Epithelial cell of esophagus (primary cell): ENCODE measurements at regions not wholly inside any gene's neighbourhood (a gene's known extent, or its start where the extent isn't known, plus 50 kb on each side); places are given as distances from the start of the nearest gene placed in this dataset.

Experiments
- DNase-seq: peaks from one replicate; pipeline ENCODE4 v3.0.0; 2010; ENCODE audit warnings: low read depth
- H3K4me3 ChIP-seq: 2 replicates; pipeline ENCODE4 v1.5.1; 2011; ENCODE audit warnings: mild to moderate bottlenecking, low read length, control low read depth
- TF ChIP-seq, protein P1 (sequence below): IDR thresholded peaks from 2 replicates; pipeline ENCODE4 v1.5.1; 2011; ENCODE audit warnings: low read depth, mild to moderate bottlenecking, low read length, control low read depth, inconsistent platforms; ENCODE audit not compliant: insufficient read depth; ENCODE audit errors: missing control alignments

DNA sequence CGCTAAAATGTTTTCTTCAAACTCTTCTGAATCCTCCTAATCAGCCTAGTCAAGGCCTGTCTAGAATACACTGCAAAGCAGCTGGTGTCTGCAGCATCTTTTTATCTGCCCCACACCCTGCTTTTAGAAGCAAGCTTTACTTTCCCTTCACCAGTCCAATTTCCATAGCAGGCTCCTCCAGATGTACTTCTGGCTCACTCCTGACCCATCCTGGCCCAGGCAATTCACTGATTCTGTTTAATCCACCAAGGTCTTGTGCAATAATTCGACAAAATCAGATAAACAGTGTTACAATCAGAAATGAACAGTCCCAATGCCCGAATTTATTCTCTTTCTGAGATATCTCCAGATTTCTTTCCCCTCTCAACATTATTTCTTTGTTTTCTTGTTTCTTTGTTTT is 415.2 kb upstream of the SGCG start:
- DNase-seq: no peak
- H3K4me3 ChIP-seq: no peak overlapping the region
- TF ChIP-seq, protein P1, sequence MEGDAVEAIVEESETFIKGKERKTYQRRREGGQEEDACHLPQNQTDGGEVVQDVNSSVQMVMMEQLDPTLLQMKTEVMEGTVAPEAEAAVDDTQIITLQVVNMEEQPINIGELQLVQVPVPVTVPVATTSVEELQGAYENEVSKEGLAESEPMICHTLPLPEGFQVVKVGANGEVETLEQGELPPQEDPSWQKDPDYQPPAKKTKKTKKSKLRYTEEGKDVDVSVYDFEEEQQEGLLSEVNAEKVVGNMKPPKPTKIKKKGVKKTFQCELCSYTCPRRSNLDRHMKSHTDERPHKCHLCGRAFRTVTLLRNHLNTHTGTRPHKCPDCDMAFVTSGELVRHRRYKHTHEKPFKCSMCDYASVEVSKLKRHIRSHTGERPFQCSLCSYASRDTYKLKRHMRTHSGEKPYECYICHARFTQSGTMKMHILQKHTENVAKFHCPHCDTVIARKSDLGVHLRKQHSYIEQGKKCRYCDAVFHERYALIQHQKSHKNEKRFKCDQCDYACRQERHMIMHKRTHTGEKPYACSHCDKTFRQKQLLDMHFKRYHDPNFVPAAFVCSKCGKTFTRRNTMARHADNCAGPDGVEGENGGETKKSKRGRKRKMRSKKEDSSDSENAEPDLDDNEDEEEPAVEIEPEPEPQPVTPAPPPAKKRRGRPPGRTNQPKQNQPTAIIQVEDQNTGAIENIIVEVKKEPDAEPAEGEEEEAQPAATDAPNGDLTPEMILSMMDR: no peak

DNA sequence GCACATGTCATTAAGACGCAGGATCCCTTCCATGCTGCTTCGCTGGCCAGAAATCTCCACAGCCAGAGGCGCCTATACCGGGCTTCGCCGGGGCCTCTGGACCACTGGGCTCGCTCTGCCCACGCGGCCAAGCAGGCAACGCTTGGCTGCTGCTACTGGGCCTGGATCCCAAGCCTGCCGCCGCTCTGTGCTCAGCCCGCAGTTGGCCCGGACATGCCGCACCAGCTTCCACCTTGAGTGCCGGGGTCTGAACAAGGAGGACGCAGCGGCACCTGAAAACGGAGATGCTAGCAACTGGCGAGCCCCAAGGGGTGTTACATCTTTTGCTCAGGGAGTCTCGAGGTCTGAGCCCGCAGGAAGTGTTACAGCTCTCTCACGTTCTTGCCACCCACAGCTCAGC is 409.9 kb upstream of the SGCG start:
- H3K4me3 ChIP-seq: no peak overlapping the region
- TF ChIP-seq, protein P1: no peak
- DNase-seq: no peak

DNA sequence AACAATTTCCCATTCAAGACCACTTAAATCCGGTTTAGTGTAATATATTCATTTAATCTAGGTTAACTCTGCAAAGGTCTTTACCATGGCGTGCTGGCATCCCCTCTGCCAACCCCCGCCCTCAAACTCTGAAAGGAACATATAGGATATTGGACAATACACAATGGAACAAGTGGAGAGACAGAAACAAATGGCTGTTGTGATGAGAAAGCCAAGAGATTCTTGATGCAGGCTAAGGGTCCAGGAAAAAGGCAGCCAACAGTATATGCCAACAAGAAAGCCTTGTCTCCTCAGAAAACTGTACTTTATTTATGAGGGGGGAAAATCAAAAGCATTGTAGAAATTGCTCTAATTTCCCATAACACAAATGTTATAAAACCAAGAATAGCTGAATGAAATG is 407.3 kb upstream of the SGCG start:
- TF ChIP-seq, protein P1: no peak
- DNase-seq: no peak
- H3K4me3 ChIP-seq: no peak overlapping the region

DNA sequence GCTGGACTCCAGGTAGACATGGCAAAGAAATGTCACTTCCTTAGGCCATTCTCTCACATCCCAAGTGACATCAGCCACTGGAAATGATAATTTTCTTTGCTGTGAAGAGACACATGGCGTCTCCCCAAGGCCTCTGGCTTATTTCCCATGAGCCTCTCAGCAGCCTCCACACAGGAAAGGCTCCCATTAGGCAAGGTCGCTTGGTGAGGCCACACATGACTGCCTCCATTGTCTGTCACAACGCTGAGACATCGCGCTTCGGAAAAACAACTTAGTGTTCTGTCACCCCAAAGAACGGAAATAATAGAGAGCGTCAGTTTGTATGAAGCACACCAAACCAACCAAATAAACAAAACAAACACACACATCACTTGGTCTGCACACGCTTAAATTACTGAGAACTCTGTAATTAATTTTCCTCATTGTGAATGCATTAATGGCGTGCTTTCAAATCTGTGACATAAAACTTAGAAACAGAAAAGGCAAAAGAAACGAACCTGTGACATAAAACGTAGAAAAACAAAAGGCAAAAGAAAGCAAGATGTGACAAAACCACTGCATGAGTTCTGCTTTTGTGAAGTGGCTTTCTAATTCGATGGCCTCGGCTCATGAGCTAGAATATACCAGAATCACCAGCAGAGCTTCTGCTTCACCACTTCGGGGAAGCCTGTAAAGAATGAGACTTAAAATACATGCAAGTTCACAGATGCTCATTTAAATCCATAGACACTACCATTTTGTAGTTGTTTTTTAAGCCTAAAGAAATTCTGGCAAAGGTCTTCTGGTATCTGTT is 404.2 kb upstream of the SGCG start:
- TF ChIP-seq, protein P1: no peak
- DNase-seq: no peak
- no peak overlapping the region for H3K4me3 ChIP-seq

DNA sequence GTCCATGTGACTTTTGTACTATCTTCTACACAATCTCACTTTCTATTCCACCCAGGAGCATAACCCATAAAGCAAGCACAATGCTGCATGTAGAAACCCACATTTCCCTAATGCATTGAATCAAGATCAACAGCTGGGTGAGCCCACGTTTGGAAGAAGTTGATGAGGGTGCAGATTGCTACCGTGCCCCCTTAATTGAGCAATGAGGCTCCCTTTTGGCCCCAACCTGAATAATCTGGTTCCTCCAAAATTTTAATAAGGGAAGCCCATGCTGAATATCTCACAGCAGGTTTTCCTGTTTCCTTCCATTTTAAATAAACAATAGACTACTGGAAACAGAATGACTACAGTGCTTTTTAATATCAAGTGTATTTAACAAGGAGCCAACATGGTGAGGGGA is 403.6 kb upstream of the SGCG start:
- DNase-seq: no peak
- TF ChIP-seq, protein P1: no peak
- no peak overlapping the region for H3K4me3 ChIP-seq

DNA sequence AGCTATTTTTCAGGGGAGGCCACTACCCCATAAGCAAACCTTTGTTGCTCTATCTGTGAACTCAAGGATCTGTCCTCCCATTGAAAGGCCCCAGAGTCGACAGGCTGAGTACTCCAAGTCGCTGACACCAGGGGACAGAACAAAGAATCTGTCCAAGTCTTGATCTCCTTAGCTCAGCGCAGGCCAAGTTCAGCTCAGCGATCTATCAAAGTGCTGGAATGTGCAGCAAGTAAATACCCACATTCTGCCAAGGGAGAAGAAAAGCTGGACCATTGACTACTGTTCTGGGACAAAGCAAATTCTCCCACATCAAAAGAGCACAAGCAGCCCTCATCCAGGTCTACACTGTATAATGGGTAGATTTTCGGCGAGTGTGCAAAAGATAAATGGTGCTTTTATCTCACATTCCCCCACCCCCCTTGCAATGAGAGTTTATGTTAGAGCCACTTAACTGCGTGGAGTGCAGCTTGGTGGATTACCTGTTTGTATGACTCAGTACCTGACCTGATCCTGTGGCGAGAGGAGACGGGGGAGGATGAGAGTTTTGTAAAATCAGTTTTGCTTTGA is 391.7 kb upstream of the SGCG start:
- no peak overlapping the region for H3K4me3 ChIP-seq
- DNase-seq: peak; percentile 50
- TF ChIP-seq, protein P1: no peak

DNA sequence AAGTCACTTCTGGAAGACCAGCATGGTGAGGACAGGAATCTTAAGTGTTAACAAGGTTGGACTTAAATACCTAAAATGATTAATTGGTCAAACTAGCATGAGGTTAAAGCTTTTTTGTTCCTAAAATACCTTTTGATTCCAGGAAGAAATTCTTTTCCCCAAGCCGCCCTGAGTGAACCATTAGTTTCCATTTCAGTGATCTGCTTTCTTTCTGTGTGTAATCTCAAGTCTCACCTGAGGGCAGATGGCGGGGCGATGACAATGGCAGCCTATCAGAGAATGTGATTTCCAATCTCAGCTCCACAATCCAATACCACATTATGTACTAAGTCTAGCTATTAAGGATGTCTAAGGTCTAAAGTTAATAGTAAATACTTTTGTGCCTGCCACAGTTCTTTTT is 390.9 kb upstream of the SGCG start:
- no peak for DNase-seq
- TF ChIP-seq, protein P1: no peak
- H3K4me3 ChIP-seq: no peak overlapping the region
